ENCODE measurements at regions not wholly inside any gene's neighbourhood (a gene's known extent, or its start where the extent isn't known, plus 50 kb on each side); places are given as distances from the start of the nearest gene placed in this dataset.
A peak's percentile ranks its signal among the peaks of the same experiment; 100 is the strongest.

DNA sequence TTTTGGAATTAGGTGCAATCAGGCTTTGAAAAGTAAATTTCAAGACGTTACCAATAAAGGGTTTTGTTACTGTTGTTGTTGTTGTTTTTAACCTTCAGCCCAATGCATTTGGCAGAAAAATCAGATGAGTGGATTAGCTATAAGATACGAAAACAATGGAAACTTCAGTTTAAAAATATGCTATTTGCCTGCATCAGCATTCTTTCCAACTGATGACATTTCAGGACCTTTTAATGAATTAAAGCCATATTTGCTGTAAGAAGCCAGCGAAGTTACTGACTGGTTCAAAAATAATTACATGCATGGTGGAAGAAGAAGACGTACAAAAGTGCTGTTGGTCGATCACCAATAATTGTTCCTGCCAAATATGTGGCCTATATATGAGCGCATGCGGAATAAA lies 639.3 kb upstream of the SOX11 start:
- Histone ChIP-seq H3K27me3 (ENCODE audit: control insufficient read depth, insufficient read depth, low read length) (no peaks in the 10 kb centered on the region), H3K4me3 (ENCODE audit: low read depth, low read length) (no peak overlapping the region), H3K36me3 (ENCODE audit: control insufficient read depth, insufficient read depth, low read length) (no peaks in the 10 kb centered on the region), H3K4me1 (ENCODE audit: control insufficient read depth, insufficient read depth, low read length) (no peaks in the 10 kb centered on the region), H3K27ac (ENCODE audit: low read depth, low read length) (no peak overlapping the region), H3K9me3 (ENCODE audit: control insufficient read depth, insufficient read depth, low read length) (no peaks in the 10 kb centered on the region)
- DNase-seq (ENCODE audit: low read depth in 4 of 6, low spot score in 6 of 6), result no peak
- WGBS (ENCODE audit: insufficient coverage), result 89% methylated on average over 4 of the region's 7 CpGs

DNA sequence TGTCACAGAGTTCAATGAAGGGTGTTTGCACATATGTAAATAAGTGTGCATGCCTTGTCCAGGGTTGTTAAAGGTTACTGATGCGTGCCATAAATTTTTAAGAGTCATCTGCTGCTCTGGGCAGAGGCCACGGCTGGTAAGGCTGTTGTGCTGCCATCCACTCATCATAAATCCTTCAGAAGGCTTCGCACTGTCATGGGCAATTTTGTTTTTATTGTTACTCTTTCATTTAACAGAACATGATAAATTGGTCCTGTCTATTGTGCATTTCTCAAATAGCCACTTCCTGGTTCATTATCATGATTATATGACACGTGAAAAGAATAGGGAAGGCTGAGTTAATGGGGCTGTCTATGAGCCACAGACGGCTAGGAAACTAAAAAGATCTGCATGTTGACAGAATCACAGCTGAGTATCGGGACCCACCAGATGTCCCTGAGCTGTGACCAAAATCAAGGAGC lies 634.3 kb upstream of the SOX11 start:
- no peaks in the 10 kb centered on the region for H3K27me3 ChIP-seq (ENCODE audit: control insufficient read depth, insufficient read depth, low read length)
- no peaks in the 10 kb centered on the region for H3K4me1 ChIP-seq (ENCODE audit: control insufficient read depth, insufficient read depth, low read length)
- DNase-seq (ENCODE audit: low read depth in 4 of 6, low spot score in 6 of 6), result peak in 2 of 6 donors; percentile 67
- no peak overlapping the region for H3K27ac ChIP-seq (ENCODE audit: low read depth, low read length)
- H3K36me3 ChIP-seq (ENCODE audit: control insufficient read depth, insufficient read depth, low read length), result no peaks in the 10 kb centered on the region
- no peak overlapping the region for H3K4me3 ChIP-seq (ENCODE audit: low read depth, low read length)
- no peaks in the 10 kb centered on the region for H3K9me3 ChIP-seq (ENCODE audit: control insufficient read depth, insufficient read depth, low read length)
- WGBS (ENCODE audit: insufficient coverage), result no CpG with 5 or more reads among the region's 6 CpGs

DNA sequence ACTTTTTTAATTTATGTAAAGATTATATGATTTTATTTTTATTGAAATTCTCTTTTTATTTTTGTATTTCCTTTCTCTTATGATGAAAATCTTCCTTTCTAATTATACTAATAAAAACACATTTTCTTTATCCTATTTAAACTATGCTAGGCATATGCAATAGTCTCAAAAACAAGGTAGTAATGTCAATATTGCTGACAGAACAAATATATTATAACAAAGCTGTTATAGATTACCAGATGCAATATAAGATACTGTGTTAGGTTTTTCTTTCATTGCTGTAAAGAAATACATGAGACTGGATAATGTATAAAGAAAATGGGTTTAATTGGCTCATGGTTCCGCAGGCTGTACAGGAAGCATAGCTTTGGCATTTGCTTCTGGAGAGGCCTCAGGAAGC lies 631.2 kb upstream of the SOX11 start:
- Histone ChIP-seq H3K27me3 (ENCODE audit: control insufficient read depth, insufficient read depth, low read length) (no peaks in the 10 kb centered on the region), H3K9me3 (ENCODE audit: control insufficient read depth, insufficient read depth, low read length) (no peaks in the 10 kb centered on the region), H3K4me3 (ENCODE audit: low read depth, low read length) (no peak overlapping the region), H3K27ac (ENCODE audit: low read depth, low read length) (no peak overlapping the region), H3K4me1 (ENCODE audit: control insufficient read depth, insufficient read depth, low read length) (no peaks in the 10 kb centered on the region), H3K36me3 (ENCODE audit: control insufficient read depth, insufficient read depth, low read length) (no peaks in the 10 kb centered on the region)
- 100% methylated on average over 1 of the region's 1 CpG for WGBS (ENCODE audit: insufficient coverage)
- no peak for DNase-seq (ENCODE audit: low read depth in 4 of 6, low spot score in 6 of 6)

DNA sequence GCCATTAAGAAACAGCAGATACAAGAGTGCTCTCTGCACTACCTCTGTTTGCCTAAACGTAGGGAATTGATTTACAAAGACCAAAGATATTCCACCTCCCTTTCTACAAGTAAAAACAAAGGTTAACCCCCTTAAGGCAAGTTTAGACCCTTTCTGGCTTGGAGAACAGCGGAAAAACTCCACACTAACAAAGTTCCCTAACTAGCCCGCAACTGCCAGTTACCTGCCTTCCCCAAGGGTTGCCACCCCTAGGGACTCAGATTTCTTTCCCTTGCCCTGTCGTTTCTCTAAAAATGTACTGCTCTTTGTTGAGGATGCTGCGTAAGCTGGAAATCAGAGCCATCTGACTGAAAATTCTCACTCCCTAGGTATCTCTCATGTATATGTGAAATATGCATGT lies 627.5 kb upstream of the SOX11 start:
- Histone ChIP-seq H3K4me1 (ENCODE audit: control insufficient read depth, insufficient read depth, low read length) (no peaks in the 10 kb centered on the region), H3K36me3 (ENCODE audit: control insufficient read depth, insufficient read depth, low read length) (no peaks in the 10 kb centered on the region), H3K27ac (ENCODE audit: low read depth, low read length) (no peak overlapping the region), H3K27me3 (ENCODE audit: control insufficient read depth, insufficient read depth, low read length) (no peaks in the 10 kb centered on the region), H3K9me3 (ENCODE audit: control insufficient read depth, insufficient read depth, low read length) (no peaks in the 10 kb centered on the region), H3K4me3 (ENCODE audit: low read depth, low read length) (no peak overlapping the region)
- DNase-seq (ENCODE audit: low read depth in 4 of 6, low spot score in 6 of 6), result no peak
- WGBS (ENCODE audit: insufficient coverage), result 64% methylated on average over 2 of the region's 5 CpGs

DNA sequence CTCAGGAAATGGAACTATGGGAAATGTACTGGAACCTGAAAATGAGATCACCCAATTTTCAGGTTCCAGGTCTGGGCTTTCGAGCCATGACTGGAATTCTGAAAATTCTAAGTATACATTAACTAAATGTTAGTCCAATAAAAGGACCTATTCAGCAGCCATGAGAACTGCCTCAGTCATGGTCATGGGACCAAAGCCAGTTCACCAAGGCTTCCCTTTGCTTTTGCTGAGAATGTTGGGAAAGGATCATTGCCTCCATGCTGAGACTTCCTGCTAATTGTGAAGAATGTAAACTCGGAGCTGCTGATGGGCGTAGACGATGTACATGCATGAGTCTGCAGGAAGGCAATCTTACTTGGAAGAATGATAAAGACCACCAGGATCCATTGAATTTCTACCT lies 624.4 kb upstream of the SOX11 start:
- no peaks in the 10 kb centered on the region for H3K9me3 ChIP-seq (ENCODE audit: control insufficient read depth, insufficient read depth, low read length)
- no peak overlapping the region for H3K27ac ChIP-seq (ENCODE audit: low read depth, low read length)
- no peaks in the 10 kb centered on the region for H3K27me3 ChIP-seq (ENCODE audit: control insufficient read depth, insufficient read depth, low read length)
- H3K4me1 ChIP-seq (ENCODE audit: control insufficient read depth, insufficient read depth, low read length), result no peaks in the 10 kb centered on the region
- no peaks in the 10 kb centered on the region for H3K36me3 ChIP-seq (ENCODE audit: control insufficient read depth, insufficient read depth, low read length)
- WGBS (ENCODE audit: insufficient coverage), result 75% methylated on average over 3 of the region's 4 CpGs
- no peak overlapping the region for H3K4me3 ChIP-seq (ENCODE audit: low read depth, low read length)
- no peak for DNase-seq (ENCODE audit: low read depth in 4 of 6, low spot score in 6 of 6)

DNA sequence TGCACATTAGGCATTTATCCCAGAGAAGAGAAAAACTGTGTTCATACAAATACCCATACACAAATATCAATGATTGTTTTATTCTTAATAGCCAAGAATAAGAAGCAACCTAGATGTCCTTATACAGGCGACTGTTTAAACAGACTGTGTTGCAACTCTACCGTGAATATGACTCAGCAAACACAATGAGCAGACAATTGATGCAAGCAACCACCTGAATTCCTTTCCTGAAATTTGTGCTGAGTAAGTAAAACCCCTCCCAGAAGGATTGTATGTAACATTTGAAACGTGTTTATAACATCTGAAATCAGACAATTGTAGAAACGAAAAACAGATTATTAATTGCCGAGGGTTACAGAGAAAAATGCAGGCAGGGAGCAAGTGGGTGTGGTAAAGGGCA lies 621.9 kb upstream of the SOX11 start:
- H3K4me1 ChIP-seq (ENCODE audit: control insufficient read depth, insufficient read depth, low read length), result no peaks in the 10 kb centered on the region
- H3K36me3 ChIP-seq (ENCODE audit: control insufficient read depth, insufficient read depth, low read length), result no peaks in the 10 kb centered on the region
- no peak overlapping the region for H3K4me3 ChIP-seq (ENCODE audit: low read depth, low read length)
- 85% methylated on average over 3 of the region's 5 CpGs for WGBS (ENCODE audit: insufficient coverage)
- no peak for DNase-seq (ENCODE audit: low read depth in 4 of 6, low spot score in 6 of 6)
- no peaks in the 10 kb centered on the region for H3K27me3 ChIP-seq (ENCODE audit: control insufficient read depth, insufficient read depth, low read length)
- no peaks in the 10 kb centered on the region for H3K9me3 ChIP-seq (ENCODE audit: control insufficient read depth, insufficient read depth, low read length)
- H3K27ac ChIP-seq (ENCODE audit: low read depth, low read length), result no peak overlapping the region

DNA sequence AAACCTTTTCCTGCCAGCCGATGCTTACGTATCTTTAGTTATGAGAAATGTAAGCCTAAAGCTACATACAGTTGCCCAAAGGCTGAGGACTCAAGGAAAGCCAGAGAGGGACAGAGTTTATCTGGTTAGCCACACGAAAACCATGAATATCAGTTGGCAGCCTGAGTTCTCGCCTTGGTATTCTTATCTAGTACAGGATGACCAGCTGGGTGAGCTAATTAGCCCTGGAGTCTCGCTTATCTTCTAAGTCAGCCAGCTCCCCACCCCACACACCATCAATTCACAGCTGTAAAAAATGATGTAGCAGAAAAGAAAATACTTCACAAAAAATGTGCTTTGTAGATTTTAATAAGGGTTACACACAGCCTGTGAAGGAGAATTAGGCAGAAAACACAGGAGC lies 617.5 kb upstream of the SOX11 start:
- H3K27me3 ChIP-seq (ENCODE audit: control insufficient read depth, insufficient read depth, low read length), result no peaks in the 10 kb centered on the region
- no peaks in the 10 kb centered on the region for H3K36me3 ChIP-seq (ENCODE audit: control insufficient read depth, insufficient read depth, low read length)
- no CpG with 5 or more reads among the region's 5 CpGs for WGBS (ENCODE audit: insufficient coverage)
- no peak overlapping the region for H3K4me3 ChIP-seq (ENCODE audit: low read depth, low read length)
- no peak overlapping the region for H3K27ac ChIP-seq (ENCODE audit: low read depth, low read length)
- no peaks in the 10 kb centered on the region for H3K4me1 ChIP-seq (ENCODE audit: control insufficient read depth, insufficient read depth, low read length)
- no peaks in the 10 kb centered on the region for H3K9me3 ChIP-seq (ENCODE audit: control insufficient read depth, insufficient read depth, low read length)
- DNase-seq (ENCODE audit: low read depth in 4 of 6, low spot score in 6 of 6), result no peak

DNA sequence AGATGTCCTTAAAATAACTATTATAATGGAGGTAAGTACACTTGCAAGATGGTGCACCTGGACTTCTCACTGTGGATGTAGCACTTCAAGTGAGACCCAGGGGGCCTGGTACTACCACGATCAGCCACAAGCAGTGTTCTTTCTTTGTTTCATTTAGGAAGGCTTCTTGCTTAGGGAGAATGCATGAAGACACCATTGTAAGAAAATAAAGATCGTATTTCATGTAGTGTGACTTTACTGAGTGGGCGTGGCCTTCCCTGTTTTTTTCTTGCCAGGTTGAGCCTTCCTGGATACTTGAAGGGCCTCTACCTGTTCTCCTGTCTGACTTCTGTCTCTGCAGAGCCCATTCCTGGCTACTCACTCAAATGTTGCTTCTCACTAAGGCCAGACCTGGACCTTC lies 615.6 kb upstream of the SOX11 start:
- Histone ChIP-seq H3K4me1 (ENCODE audit: control insufficient read depth, insufficient read depth, low read length) (no peaks in the 10 kb centered on the region), H3K9me3 (ENCODE audit: control insufficient read depth, insufficient read depth, low read length) (no peaks in the 10 kb centered on the region), H3K27me3 (ENCODE audit: control insufficient read depth, insufficient read depth, low read length) (no peaks in the 10 kb centered on the region), H3K4me3 (ENCODE audit: low read depth, low read length) (no peak overlapping the region), H3K27ac (ENCODE audit: low read depth, low read length) (no peak overlapping the region), H3K36me3 (ENCODE audit: control insufficient read depth, insufficient read depth, low read length) (no peaks in the 10 kb centered on the region)
- no peak for DNase-seq (ENCODE audit: low read depth in 4 of 6, low spot score in 6 of 6)
- 83% methylated on average over 2 of the region's 3 CpGs for WGBS (ENCODE audit: insufficient coverage)

DNA sequence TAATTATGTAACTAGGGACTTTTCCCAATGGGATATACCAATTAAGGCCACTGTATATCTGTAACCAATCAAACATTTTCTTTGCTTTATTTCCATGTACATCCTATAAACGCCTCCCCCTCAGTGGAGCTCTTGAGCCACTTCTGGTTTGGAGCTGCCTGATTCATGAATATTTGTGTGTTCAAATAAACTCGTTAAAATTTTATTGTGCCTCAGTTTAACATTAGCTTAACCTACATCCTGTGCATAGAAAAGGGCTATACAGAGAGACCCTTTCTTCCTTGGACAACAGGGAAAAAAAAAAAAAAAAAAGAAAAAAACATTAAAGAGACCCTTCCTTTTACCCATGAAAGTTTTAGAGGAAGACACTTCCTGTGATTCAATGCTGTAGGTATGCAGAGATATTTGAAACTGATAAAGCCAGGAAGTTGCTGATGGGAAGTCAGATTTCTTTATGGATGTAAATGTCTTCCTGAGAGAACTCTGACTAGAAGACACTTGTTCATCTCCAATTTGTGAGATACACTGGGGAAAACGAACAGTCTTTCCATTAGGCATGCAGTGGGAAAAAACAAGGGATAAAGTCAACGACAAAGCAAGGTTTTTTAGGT lies 614.6 kb upstream of the SOX11 start:
- H3K27me3 ChIP-seq (ENCODE audit: control insufficient read depth, insufficient read depth, low read length), result no peaks in the 10 kb centered on the region
- no peak overlapping the region for H3K27ac ChIP-seq (ENCODE audit: low read depth, low read length)
- no peaks in the 10 kb centered on the region for H3K9me3 ChIP-seq (ENCODE audit: control insufficient read depth, insufficient read depth, low read length)
- no peak overlapping the region for H3K4me3 ChIP-seq (ENCODE audit: low read depth, low read length)
- H3K4me1 ChIP-seq (ENCODE audit: control insufficient read depth, insufficient read depth, low read length), result no peaks in the 10 kb centered on the region
- DNase-seq (ENCODE audit: low read depth in 4 of 6, low spot score in 6 of 6), result no peak
- no peaks in the 10 kb centered on the region for H3K36me3 ChIP-seq (ENCODE audit: control insufficient read depth, insufficient read depth, low read length)
- 60% methylated on average over 1 of the region's 4 CpGs for WGBS (ENCODE audit: insufficient coverage)

DNA sequence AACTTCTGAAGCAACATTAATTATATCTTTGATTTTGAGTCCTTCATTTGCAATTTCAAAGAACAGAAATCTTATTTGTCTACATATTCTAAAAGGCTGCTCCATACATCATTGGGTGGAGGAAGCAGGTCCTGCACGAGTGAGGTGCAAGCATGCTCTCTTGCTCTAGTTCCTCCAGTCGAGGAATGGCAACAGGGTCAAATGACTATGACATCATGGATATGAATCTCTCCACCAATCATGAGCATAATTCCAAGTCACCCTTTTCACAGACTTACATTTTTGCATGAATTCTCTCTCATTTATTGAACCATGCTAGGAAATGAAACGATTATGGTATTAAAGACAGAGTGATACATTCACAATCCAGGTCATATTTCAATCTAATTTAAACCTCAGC lies 608.8 kb upstream of the SOX11 start:
- Histone ChIP-seq H3K4me1 (ENCODE audit: control insufficient read depth, insufficient read depth, low read length) (no peaks in the 10 kb centered on the region), H3K27ac (ENCODE audit: low read depth, low read length) (no peak overlapping the region), H3K36me3 (ENCODE audit: control insufficient read depth, insufficient read depth, low read length) (no peaks in the 10 kb centered on the region), H3K9me3 (ENCODE audit: control insufficient read depth, insufficient read depth, low read length) (no peaks in the 10 kb centered on the region), H3K27me3 (ENCODE audit: control insufficient read depth, insufficient read depth, low read length) (no peaks in the 10 kb centered on the region), H3K4me3 (ENCODE audit: low read depth, low read length) (no peak overlapping the region)
- no peak for DNase-seq (ENCODE audit: low read depth in 4 of 6, low spot score in 6 of 6)
- no CpG with 5 or more reads among the region's 3 CpGs for WGBS (ENCODE audit: insufficient coverage)
